ENCODE measurements at regions not wholly inside any gene's neighbourhood (a gene's known extent, or its start where the extent isn't known, plus 50 kb on each side); places are given as distances from the start of the nearest gene placed in this dataset.
"Not testable (repeated sequence)": the region's sequence is repeated elsewhere in the genome, so short reads cannot be mapped to it uniquely, and the experiment has no call there.

DNA sequence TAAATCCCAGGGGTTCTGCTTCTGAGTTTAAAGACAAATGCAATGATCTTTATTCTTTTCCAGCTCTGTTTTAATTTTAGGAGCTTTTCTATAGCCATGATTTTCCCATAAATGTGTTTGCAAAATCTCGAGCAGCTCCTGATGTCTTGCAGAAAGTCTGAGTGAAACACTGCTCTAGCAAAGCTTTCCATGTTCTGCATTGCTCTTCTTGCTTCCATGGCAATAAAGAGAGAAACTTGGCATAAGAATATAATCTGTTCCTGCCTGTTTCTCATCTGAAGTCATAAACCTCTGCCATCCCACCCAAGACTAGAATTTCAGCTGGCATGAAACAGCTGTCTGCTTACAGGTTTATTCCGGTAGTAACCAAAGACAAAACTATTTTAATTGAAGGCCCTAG, 254.5 kb downstream of the SPRY1 start:
- H3K4me3 ChIP-seq, result no peak overlapping the region
- H3K4me1 ChIP-seq, result peaks cover 0 to 9% (median 0%) of the 10 kb centered on the region in 4 donors
- H3K27ac ChIP-seq, result no peak overlapping the region
- DNase-seq (no peak), ATAC-seq (no peak)
- H3K27me3 ChIP-seq, result no peaks in the 10 kb centered on the region
- WGBS (ENCODE audit: insufficient coverage, low coverage, low lambda C conversion rate, missing lambda C conversion rate), result 85% methylated on average over 2 of the region's 2 CpGs
- intact Hi-C loops (cut with DNase I), result no loop called here
- no peaks in the 10 kb centered on the region for H3K36me3 ChIP-seq
- H3K9me3 ChIP-seq, result no peaks in the 10 kb centered on the region
- TF ChIP-seq CTCF (IDR thresholded peaks at IDR 0.05), result no peak
- TF ChIP-seq POLR2A (IDR thresholded peaks at IDR 0.05), result no peak

DNA sequence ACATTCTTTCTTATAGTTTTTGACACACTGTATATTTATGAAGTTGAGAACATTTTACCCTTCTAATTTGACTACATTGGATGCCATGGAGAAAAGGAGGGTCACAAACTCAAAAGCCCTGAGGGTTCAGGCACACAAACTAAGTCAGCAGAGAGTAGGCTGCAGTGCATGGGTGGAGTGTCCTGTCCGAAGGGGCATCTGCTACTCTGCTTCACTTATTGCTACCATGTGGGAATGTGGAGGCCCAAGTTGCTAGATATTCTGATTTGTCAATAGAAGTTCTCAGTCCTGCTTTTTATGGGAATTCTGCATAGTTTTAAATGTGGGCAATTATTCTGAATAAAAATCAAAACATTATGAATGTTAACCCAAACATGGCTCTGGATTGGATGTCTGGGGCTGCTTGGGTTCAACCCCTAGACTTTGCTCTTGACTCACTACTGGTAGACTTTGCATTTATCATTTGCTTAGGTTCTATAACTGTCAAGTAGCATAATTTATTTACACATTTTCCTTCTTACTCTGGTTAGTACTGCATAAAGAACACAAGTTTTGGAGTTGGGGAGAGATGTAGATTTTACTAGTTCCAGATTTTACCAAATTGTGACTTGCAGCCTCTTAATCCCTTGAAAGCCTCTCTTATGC, 255.1 kb downstream of the SPRY1 start:
- 100% methylated on average over 1 of the region's 1 CpG for WGBS (ENCODE audit: insufficient coverage, low coverage, low lambda C conversion rate, missing lambda C conversion rate)
- Histone ChIP-seq H3K27me3 (no peaks in the 10 kb centered on the region), H3K27ac (no peak overlapping the region), H3K9me3 (no peaks in the 10 kb centered on the region), H3K4me3 (no peak overlapping the region), H3K36me3 (no peaks in the 10 kb centered on the region), H3K4me1 (peaks cover 0 to 9% (median 0%) of the 10 kb centered on the region in 4 donors)
- ATAC-seq (no peak), DNase-seq (no peak)
- TF ChIP-seq CTCF (IDR thresholded peaks at IDR 0.05) (no peak), POLR2A (IDR thresholded peaks at IDR 0.05) (no peak)
- intact Hi-C loops (cut with DNase I), result no loop called here

DNA sequence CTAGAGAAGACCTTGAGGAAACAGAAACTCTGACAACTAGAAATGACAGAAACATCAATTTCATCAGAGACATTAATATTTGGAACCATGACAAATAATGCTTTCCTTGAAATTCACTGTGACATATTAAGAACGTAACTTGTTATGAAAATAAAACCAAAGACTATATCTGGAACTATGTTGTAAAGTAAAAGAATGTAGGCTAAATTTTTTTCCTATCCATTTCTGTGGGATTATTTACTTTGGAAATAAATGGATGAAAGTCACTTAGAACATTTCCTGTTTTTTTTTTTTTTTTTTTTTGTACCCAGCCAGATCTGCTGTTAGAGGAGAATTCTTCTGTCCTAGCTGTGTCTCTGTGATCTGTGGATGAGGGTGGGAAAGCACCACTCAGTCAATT, 255.9 kb downstream of the SPRY1 start:
- Histone ChIP-seq H3K27ac (no peak overlapping the region), H3K27me3 (no peaks in the 10 kb centered on the region), H3K9me3 (no peaks in the 10 kb centered on the region), H3K36me3 (no peaks in the 10 kb centered on the region), H3K4me1 (peaks cover 0 to 9% (median 0%) of the 10 kb centered on the region in 4 donors), H3K4me3 (no peak overlapping the region)
- DNase-seq (no peak), ATAC-seq (no peak)
- TF ChIP-seq POLR2A (IDR thresholded peaks at IDR 0.05) (no peak), CTCF (IDR thresholded peaks at IDR 0.05) (no peak)
- intact Hi-C loops (cut with DNase I), result no loop called here
- WGBS (ENCODE audit: insufficient coverage, low coverage, low lambda C conversion rate, missing lambda C conversion rate), result 82% methylated on average over 1 of the region's 1 CpG

GRCh38 chr4:123653236-123653635, 256.6 kb downstream of the SPRY1 start:
- Histone ChIP-seq H3K36me3 (no peaks in the 10 kb centered on the region), H3K4me3 (no peak overlapping the region), H3K9me3 (no peaks in the 10 kb centered on the region), H3K27me3 (no peaks in the 10 kb centered on the region), H3K27ac (no peak overlapping the region), H3K4me1 (peaks cover 0 to 9% (median 0%) of the 10 kb centered on the region in 4 donors)
- WGBS (ENCODE audit: insufficient coverage, low coverage, low lambda C conversion rate, missing lambda C conversion rate), result 77% methylated on average over 2 of the region's 2 CpGs
- intact Hi-C loops (cut with DNase I), result no loop called here
- no peak for DNase-seq
- no peak for ATAC-seq
- TF ChIP-seq CTCF (IDR thresholded peaks at IDR 0.05) (no peak), POLR2A (IDR thresholded peaks at IDR 0.05) (no peak)

- H3K4me3 ChIP-seq; H3K27ac ChIP-seq; ATAC-seq; DNase-seq; H3K9me3 ChIP-seq; H3K27me3 ChIP-seq; intact Hi-C loops (cut with DNase I); H3K4me1 ChIP-seq; H3K36me3 ChIP-seq: not testable (repeated sequence)
Measured at GRCh38 chr4:123656746-123657294, 260.2 kb downstream of the SPRY1 start.

GRCh38 chr4:123657606-123658005, 261.0 kb downstream of the SPRY1 start:
- DNase-seq; intact Hi-C loops (cut with DNase I); H3K27me3 ChIP-seq; H3K27ac ChIP-seq; H3K4me3 ChIP-seq; ATAC-seq; H3K36me3 ChIP-seq; H3K4me1 ChIP-seq; H3K9me3 ChIP-seq: not testable (repeated sequence)
- 90% methylated on average over 2 of the region's 2 CpGs for WGBS (ENCODE audit: insufficient coverage, low coverage, low lambda C conversion rate, missing lambda C conversion rate)
